K562 (cell line): ENCODE measurements at regions not wholly inside any gene's neighbourhood (a gene's known extent, or its start where the extent isn't known, plus 50 kb on each side); places are given as distances from the start of the nearest gene placed in this dataset.

ENCODE experiments used
- BMI1 ChIP-seq: fragments of 150-350 bp; IDR thresholded peaks from 2 replicates; pipeline ENCODE4 v1.6.1; 2014; ENCODE audit warnings: low read length
- CHD7 ChIP-seq: fragments of 200-600 bp; sonication (generic); IDR thresholded peaks from one replicate; pipeline ENCODE4 v1.6.1; 2012; ENCODE audit warnings: mild to moderate bottlenecking, low read depth, low read length, inconsistent platforms
- HINFP ChIP-seq: fragments of 450-650 bp; conservative IDR thresholded peaks from 2 replicates; pipeline ENCODE4 v1.6.1; 2016; ENCODE audit warnings: missing genetic modification characterization, low read depth, mild to moderate bottlenecking, control low read depth, missing compliant biosample characterization
- MAFF ChIP-seq: IDR thresholded peaks from 2 replicates; pipeline ENCODE4 v1.6.1; 2012; ENCODE audit warnings: low read length, improper control_type of control experiment
- MIER1 ChIP-seq: fragments of 450-650 bp; IDR thresholded peaks from 2 replicates; pipeline ENCODE4 v1.6.1; 2016; ENCODE audit warnings: antibody characterized with exemption, mild to moderate bottlenecking, low read depth
- NCOA4 ChIP-seq: fragments of 450-650 bp; IDR thresholded peaks from 2 replicates; pipeline ENCODE4 v1.6.1; 2018; ENCODE audit warnings: mild to moderate bottlenecking; ENCODE audit not compliant: partially characterized antibody
- SMARCE1 ChIP-seq: fragments of 450-650 bp; IDR thresholded peaks from 2 replicates; pipeline ENCODE4 v1.7.1; 2016; ENCODE audit warnings: mild to moderate bottlenecking
- TBP ChIP-seq: optimal IDR thresholded peaks from 2 replicates; pipeline ENCODE3; 2011; ENCODE audit warnings: low read depth, low read length, improper control_type of control experiment
- ZNF224 ChIP-seq: sonication (generic); formaldehyde crosslinking; IDR thresholded peaks from 2 replicates; pipeline ENCODE4 v1.8.0; 2022; ENCODE audit warnings: mild to moderate bottlenecking, missing genetic modification reagents
- ZNF354B ChIP-seq: fragments of 250-450 bp; sonication (Bioruptor Pico); IDR thresholded peaks from 2 replicates; pipeline ENCODE4 v1.4.0; 2020
- ZNF431 ChIP-seq: sonication (generic); formaldehyde crosslinking; IDR thresholded peaks from 2 replicates; pipeline ENCODE4 v1.8.0; 2022; ENCODE audit warnings: mild to moderate bottlenecking, missing genetic modification reagents
- ZNF561 ChIP-seq: fragments of 450-650 bp; formaldehyde crosslinking; conservative IDR thresholded peaks from 2 replicates; pipeline ENCODE4 v1.4.0; 2020; ENCODE audit warnings: mild to moderate bottlenecking, moderate library complexity
- TF ChIP-seq, protein P1 (sequence below): fragments of 450-650 bp; IDR thresholded peaks from 2 replicates; pipeline ENCODE4 v1.6.1; 2016; ENCODE audit warnings: borderline replicate concordance

GRCh38 chr7:106774768-106775551, 90.1 kb upstream of the PIK3CG start (continued):
- peak; percentile 85 for TF ChIP-seq HINFP (tag)
- TF ChIP-seq, protein P1, sequence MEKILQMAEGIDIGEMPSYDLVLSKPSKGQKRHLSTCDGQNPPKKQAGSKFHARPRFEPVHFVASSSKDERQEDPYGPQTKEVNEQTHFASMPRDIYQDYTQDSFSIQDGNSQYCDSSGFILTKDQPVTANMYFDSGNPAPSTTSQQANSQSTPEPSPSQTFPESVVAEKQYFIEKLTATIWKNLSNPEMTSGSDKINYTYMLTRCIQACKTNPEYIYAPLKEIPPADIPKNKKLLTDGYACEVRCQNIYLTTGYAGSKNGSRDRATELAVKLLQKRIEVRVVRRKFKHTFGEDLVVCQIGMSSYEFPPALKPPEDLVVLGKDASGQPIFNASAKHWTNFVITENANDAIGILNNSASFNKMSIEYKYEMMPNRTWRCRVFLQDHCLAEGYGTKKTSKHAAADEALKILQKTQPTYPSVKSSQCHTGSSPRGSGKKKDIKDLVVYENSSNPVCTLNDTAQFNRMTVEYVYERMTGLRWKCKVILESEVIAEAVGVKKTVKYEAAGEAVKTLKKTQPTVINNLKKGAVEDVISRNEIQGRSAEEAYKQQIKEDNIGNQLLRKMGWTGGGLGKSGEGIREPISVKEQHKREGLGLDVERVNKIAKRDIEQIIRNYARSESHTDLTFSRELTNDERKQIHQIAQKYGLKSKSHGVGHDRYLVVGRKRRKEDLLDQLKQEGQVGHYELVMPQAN: peak; percentile 81; the same call in 1 of the 2 replicates
- TF ChIP-seq CHD7: no peak
- peak; percentile 91 for TF ChIP-seq TBP
- no peak for TF ChIP-seq ZNF224 (CRISPR knock-in tag)
- peak; percentile 15; the same call in 1 of the 2 replicates for TF ChIP-seq MAFF
- peak; percentile 65 for TF ChIP-seq SMARCE1
- no peak for TF ChIP-seq ZNF431 (CRISPR knock-in tag)
- no peak; the same call in 1 of the 2 replicates for TF ChIP-seq MIER1
- TF ChIP-seq ZNF354B (CRISPR knock-in tag): peak; percentile 88
- TF ChIP-seq BMI1: peak; percentile 99
- TF ChIP-seq ZNF561 (CRISPR knock-in tag): no peak
- TF ChIP-seq NCOA4: no peak
